ENCODE measurements at regions not wholly inside any gene's neighbourhood (a gene's known extent, or its start where the extent isn't known, plus 50 kb on each side); places are given as distances from the start of the nearest gene placed in this dataset.

- TF ChIP-seq CTCF (IDR thresholded peaks at IDR 0.05; ENCODE audit: low read depth, low read length, poor library complexity, severe bottlenecking) (no peak), EZH2phosphoT487 (IDR thresholded peaks at IDR 0.05; ENCODE audit: borderline replicate concordance, low read length) (no peak)
Observed at GRCh38 chr2:240369335-240369734, 66.1 kb upstream of the GPC1 start.

All from DOHH2 (cell line).